Activated CD8-positive, alpha-beta T cell treated with anti-CD3 and anti-CD28 coated beads for 36 hours (primary cell): ENCODE measurements at regions not wholly inside any gene's neighbourhood (a gene's known extent, or its start where the extent isn't known, plus 50 kb on each side); places are given as distances from the start of the nearest gene placed in this dataset.

ENCODE experiments used
- ATAC-seq: fragments of 200-7000 bp; cut with Tn5 transposase; one replicate; pipeline ENCODE4 v1.10.0; 2021; ENCODE audit warnings: mild to moderate bottlenecking, moderate library complexity
- CTCF ChIA-PET: fragments of 350-600 bp; sonication (Branson Sonifier 250); formaldehyde crosslinking; loops from one replicate; lab custom pipeline; 2021; ENCODE audit warnings: antibody characterized with exemption; lab: Charles Lee
- POLR2A ChIA-PET: fragments of 350-600 bp; sonication (Branson Sonifier 250); formaldehyde crosslinking; loops from one replicate; lab custom pipeline; 2021; ENCODE audit warnings: antibody characterized with exemption; lab: Charles Lee
- DNase-seq: peaks from one replicate; pipeline ENCODE4 v3.0.0-alpha.2; 2020
- H3K27ac Mint-ChIP-seq: one replicate; pipeline ENCODE4 v1.8.0; 2021; ENCODE audit warnings: mild to moderate bottlenecking, mixed read lengths
- H3K27me3 Mint-ChIP-seq: one replicate; pipeline ENCODE4 v1.8.0; 2021; ENCODE audit warnings: mixed read lengths
- H3K36me3 Mint-ChIP-seq: one replicate; pipeline ENCODE4 v1.8.0; 2021; ENCODE audit warnings: low read depth, mixed read lengths
- H3K4me1 Mint-ChIP-seq: one replicate; pipeline ENCODE4 v1.8.0; 2021; ENCODE audit warnings: low read depth, mixed read lengths
- H3K4me3 Mint-ChIP-seq: one replicate; pipeline ENCODE4 v1.8.0; 2021; ENCODE audit warnings: mild to moderate bottlenecking, moderate library complexity, mixed read lengths
- H3K9me3 Mint-ChIP-seq: one replicate; pipeline ENCODE4 v1.8.0; 2021; ENCODE audit warnings: mixed read lengths
- CTCF ChIP-seq: fragments of 200-600 bp; IDR thresholded peaks from one replicate; pipeline ENCODE4 v1.8.0; 2022; ENCODE audit warnings: antibody characterized with exemption, mild to moderate bottlenecking
- intact Hi-C: fragments of 100-400 bp; cut with micrococcal nuclease; formaldehyde crosslinking; loops from one replicate; pipeline ENCODE4 v1.10.0; 2022

- Mint-ChIP-seq H3K4me3 (no peak overlapping the region), H3K36me3 (no peaks in the 10 kb centered on the region), H3K27me3 (no peaks in the 10 kb centered on the region), H3K9me3 (no peaks in the 10 kb centered on the region), H3K4me1 (no peaks in the 10 kb centered on the region), H3K27ac (no peak overlapping the region)
- no peak for TF ChIP-seq CTCF
- ATAC-seq (no peak), DNase-seq (peak; percentile 5)
- intact Hi-C loops, result no loop called here
- CTCF ChIA-PET, result interaction anchor here (1.1 kb wide), 1 partner anchor 17 kb away, joined by 3 read pairs; no protein-coding TSS in a partner anchor
- POLR2A ChIA-PET, result no interaction called here
Observed at GRCh38 chr13:90968166-90968904, 379.2 kb upstream of the MIR17HG start.

- Mint-ChIP-seq H3K9me3 (peaks cover 2% of the 10 kb centered on the region), H3K4me3 (no peak overlapping the region), H3K4me1 (no peaks in the 10 kb centered on the region), H3K27ac (no peak overlapping the region), H3K27me3 (no peaks in the 10 kb centered on the region), H3K36me3 (no peaks in the 10 kb centered on the region)
- POLR2A ChIA-PET, result no interaction called here
- no peak for TF ChIP-seq CTCF
- CTCF ChIA-PET, result no interaction called here
- DNase-seq (no peak), ATAC-seq (no peak)
- intact Hi-C loops, result no loop called here
Observed at GRCh38 chr13:90974249-90974975, 373.1 kb upstream of the MIR17HG start.

- Mint-ChIP-seq H3K27me3 (no peaks in the 10 kb centered on the region), H3K9me3 (peaks cover 5% of the 10 kb centered on the region), H3K4me3 (no peak overlapping the region), H3K36me3 (no peaks in the 10 kb centered on the region), H3K4me1 (no peaks in the 10 kb centered on the region), H3K27ac (no peak overlapping the region)
- POLR2A ChIA-PET, result no interaction called here
- no peak for TF ChIP-seq CTCF
- intact Hi-C loops, result no loop called here
- DNase-seq, result no peak
- ATAC-seq, result no peak
- CTCF ChIA-PET, result no interaction called here
Observed at GRCh38 chr13:90979059-90979458, 368.4 kb upstream of the MIR17HG start.

GRCh38 chr13:90984756-90985155 is 362.7 kb upstream of the MIR17HG start:
- DNase-seq (no peak), ATAC-seq (no peak)
- Mint-ChIP-seq H3K36me3 (no peaks in the 10 kb centered on the region), H3K4me1 (no peaks in the 10 kb centered on the region), H3K9me3 (peaks cover 3% of the 10 kb centered on the region), H3K4me3 (no peak overlapping the region), H3K27ac (no peak overlapping the region), H3K27me3 (no peaks in the 10 kb centered on the region)
- POLR2A ChIA-PET, result no interaction called here
- intact Hi-C loops, result no loop called here
- CTCF ChIA-PET, result no interaction called here
- no peak for TF ChIP-seq CTCF

- intact Hi-C loops, result no loop called here
- no peaks in the 10 kb centered on the region for H3K36me3 Mint-ChIP-seq
- no peaks in the 10 kb centered on the region for H3K27me3 Mint-ChIP-seq
- POLR2A ChIA-PET, result no interaction called here
- no peaks in the 10 kb centered on the region for H3K4me1 Mint-ChIP-seq
- TF ChIP-seq CTCF, result no peak
- CTCF ChIA-PET, result no interaction called here
- H3K27ac Mint-ChIP-seq, result no peak overlapping the region
- DNase-seq (no peak), ATAC-seq (no peak)
- H3K9me3 Mint-ChIP-seq, result no peaks in the 10 kb centered on the region
- no peak overlapping the region for H3K4me3 Mint-ChIP-seq
Observed at GRCh38 chr13:90995001-90995400, 352.5 kb upstream of the MIR17HG start.
